WERI-Rb-1 (cell line): ENCODE measurements at regions not wholly inside any gene's neighbourhood (a gene's known extent, or its start where the extent isn't known, plus 50 kb on each side); places are given as distances from the start of the nearest gene placed in this dataset.
"Not testable (repeated sequence)": the region's sequence is repeated elsewhere in the genome, so short reads cannot be mapped to it uniquely, and the experiment has no call there.

ENCODE experiments used
- DNase-seq: peaks from one replicate; pipeline ENCODE4 v3.0.0-alpha.2; 2020
- H3K27ac ChIP-seq: fragments of 250-450 bp; sonication (Bioruptor Pico); 2 replicates; pipeline ENCODE4 v1.5.1; 2020; ENCODE audit warnings: mild to moderate bottlenecking, moderate library complexity
- H3K27me3 ChIP-seq: fragments of 250-450 bp; sonication (Bioruptor Pico); 2 replicates; pipeline ENCODE4 v1.5.1; 2021; ENCODE audit warnings: mild to moderate bottlenecking, low read depth, moderate library complexity; ENCODE audit not compliant: insufficient read depth, severe bottlenecking
- H3K36me3 ChIP-seq: fragments of 250-450 bp; sonication (Bioruptor Pico); 2 replicates; pipeline ENCODE4 v1.5.1; 2020; ENCODE audit warnings: mild to moderate bottlenecking, moderate library complexity
- H3K4me3 ChIP-seq: 2 replicates; pipeline ENCODE4 v1.5.1; 2011; ENCODE audit warnings: low read depth, mild to moderate bottlenecking, control low read depth, low read length
- H3K9me3 ChIP-seq: fragments of 250-450 bp; sonication (Bioruptor Pico); 2 replicates; pipeline ENCODE4 v1.5.1; 2021; ENCODE audit warnings: mild to moderate bottlenecking, moderate library complexity; ENCODE audit not compliant: severe bottlenecking
- TF ChIP-seq, protein P1 (sequence below): IDR thresholded peaks from 2 replicates; pipeline ENCODE4 v1.5.1; 2011; ENCODE audit warnings: low read depth, mild to moderate bottlenecking, control low read depth, inconsistent platforms, low read length

DNA sequence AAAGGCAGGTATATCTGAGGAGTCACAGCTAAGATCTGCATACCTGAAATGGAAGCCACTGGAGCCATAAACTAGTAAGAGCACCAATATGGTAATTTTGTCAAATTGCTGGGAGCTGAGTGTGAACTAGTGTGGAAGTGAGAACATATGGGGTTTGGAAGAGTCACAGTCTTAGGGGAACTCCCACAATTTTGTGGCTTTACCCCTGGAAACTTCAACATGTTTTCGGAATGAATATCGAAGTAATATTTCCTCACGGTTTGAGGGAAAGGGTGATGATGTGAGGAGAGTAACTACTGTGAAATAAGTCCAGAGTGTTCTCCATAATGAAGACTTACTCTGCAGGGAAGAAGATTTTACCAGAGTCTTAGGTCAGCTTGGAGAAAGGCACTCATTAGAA, 565.9 kb downstream of the RIT2 start:
- Histone ChIP-seq H3K9me3 (no peaks in the 10 kb centered on the region), H3K36me3 (peaks cover 3% of the 10 kb centered on the region; the same call in 1 of the 2 replicates), H3K27ac (no peak overlapping the region), H3K4me3 (no peak overlapping the region), H3K27me3 (no peaks in the 10 kb centered on the region)
- no peak for DNase-seq
- TF ChIP-seq, protein P1, sequence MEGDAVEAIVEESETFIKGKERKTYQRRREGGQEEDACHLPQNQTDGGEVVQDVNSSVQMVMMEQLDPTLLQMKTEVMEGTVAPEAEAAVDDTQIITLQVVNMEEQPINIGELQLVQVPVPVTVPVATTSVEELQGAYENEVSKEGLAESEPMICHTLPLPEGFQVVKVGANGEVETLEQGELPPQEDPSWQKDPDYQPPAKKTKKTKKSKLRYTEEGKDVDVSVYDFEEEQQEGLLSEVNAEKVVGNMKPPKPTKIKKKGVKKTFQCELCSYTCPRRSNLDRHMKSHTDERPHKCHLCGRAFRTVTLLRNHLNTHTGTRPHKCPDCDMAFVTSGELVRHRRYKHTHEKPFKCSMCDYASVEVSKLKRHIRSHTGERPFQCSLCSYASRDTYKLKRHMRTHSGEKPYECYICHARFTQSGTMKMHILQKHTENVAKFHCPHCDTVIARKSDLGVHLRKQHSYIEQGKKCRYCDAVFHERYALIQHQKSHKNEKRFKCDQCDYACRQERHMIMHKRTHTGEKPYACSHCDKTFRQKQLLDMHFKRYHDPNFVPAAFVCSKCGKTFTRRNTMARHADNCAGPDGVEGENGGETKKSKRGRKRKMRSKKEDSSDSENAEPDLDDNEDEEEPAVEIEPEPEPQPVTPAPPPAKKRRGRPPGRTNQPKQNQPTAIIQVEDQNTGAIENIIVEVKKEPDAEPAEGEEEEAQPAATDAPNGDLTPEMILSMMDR, result no peak

GRCh38 chr18:42552559-42552958, 562.9 kb downstream of the RIT2 start:
- not testable (repeated sequence) for H3K9me3 ChIP-seq, H3K27ac ChIP-seq, H3K27me3 ChIP-seq, H3K36me3 ChIP-seq, DNase-seq, H3K4me3 ChIP-seq

GRCh38 chr18:42559069-42559690, 556.3 kb downstream of the RIT2 start:
- DNase-seq, result no peak

DNA sequence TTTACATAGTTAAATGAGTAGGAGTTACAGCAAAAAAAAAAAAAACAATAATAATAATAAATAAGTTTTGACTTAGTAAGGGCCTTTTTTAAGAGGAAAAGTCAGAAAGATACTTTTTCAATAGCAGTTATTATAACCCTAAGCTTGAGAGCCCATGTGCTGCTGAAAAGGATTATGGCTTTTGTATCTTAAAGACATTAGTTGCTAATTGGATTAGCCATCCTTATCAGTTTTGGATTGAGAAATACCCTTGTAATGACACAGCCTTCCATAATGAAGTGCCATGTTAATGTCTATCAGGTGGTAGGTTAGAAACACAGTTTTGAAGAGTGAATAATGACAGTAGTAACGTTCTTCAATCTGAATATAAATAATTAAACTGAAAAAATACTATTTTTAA, 554.0 kb downstream of the RIT2 start:
- TF ChIP-seq, protein P1, result no peak
- no peak overlapping the region for H3K4me3 ChIP-seq
- no peaks in the 10 kb centered on the region for H3K27me3 ChIP-seq
- no peak overlapping the region for H3K27ac ChIP-seq
- H3K36me3 ChIP-seq, result no peaks in the 10 kb centered on the region
- no peaks in the 10 kb centered on the region for H3K9me3 ChIP-seq
- DNase-seq, result no peak

More at GRCh38 chr18:42559069-42559690, 556.3 kb downstream of the RIT2 start:
- no peak overlapping the region for H3K4me3 ChIP-seq
- no peak overlapping the region for H3K27ac ChIP-seq
- TF ChIP-seq, protein P1, result no peak
- no peaks in the 10 kb centered on the region for H3K9me3 ChIP-seq
- H3K36me3 ChIP-seq, result no peaks in the 10 kb centered on the region
- H3K27me3 ChIP-seq, result no peaks in the 10 kb centered on the region

DNA sequence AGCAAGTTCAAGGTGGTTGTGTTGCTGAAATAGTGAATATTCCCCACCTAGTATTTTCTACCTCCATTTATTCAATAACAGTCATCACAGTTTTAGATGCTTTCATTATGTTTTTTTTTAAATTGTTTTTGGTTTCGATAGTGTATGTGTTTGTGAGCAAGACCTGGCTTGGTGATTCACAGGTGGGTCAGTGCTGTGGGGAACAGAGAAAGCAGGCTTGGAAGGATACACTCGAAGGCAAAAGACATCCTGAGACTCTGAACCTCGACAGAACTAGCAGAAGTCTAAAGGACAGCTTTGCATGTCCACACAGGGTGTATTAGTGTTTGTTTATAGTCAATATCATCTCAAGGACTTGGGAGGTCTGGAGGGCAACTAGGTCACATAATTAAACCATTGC, 551.5 kb downstream of the RIT2 start:
- TF ChIP-seq, protein P1, result no peak

GRCh38 chr18:42564761-42565160, 550.7 kb downstream of the RIT2 start:
- TF ChIP-seq, protein P1, result no peak
- H3K4me3 ChIP-seq, result no peak overlapping the region
- no peak overlapping the region for H3K27ac ChIP-seq
- no peaks in the 10 kb centered on the region for H3K36me3 ChIP-seq
- no peaks in the 10 kb centered on the region for H3K27me3 ChIP-seq
- no peaks in the 10 kb centered on the region for H3K9me3 ChIP-seq
- DNase-seq, result no peak

More for the DNA sequence above, 551.5 kb downstream of the RIT2 start:
- no peaks in the 10 kb centered on the region for H3K27me3 ChIP-seq
- H3K27ac ChIP-seq, result no peak overlapping the region
- DNase-seq, result no peak
- no peaks in the 10 kb centered on the region for H3K9me3 ChIP-seq
- H3K36me3 ChIP-seq, result no peaks in the 10 kb centered on the region
- no peak overlapping the region for H3K4me3 ChIP-seq
